IPS-20b (cell line): ENCODE measurements at regions not wholly inside any gene's neighbourhood (a gene's known extent, or its start where the extent isn't known, plus 50 kb on each side); places are given as distances from the start of the nearest gene placed in this dataset.

Experiments
- H3K27ac ChIP-seq: one replicate; pipeline ENCODE4 v1.5.1; 2013; ENCODE audit warnings: low read length
- H3K27me3 ChIP-seq: 2 replicates; pipeline ENCODE4 v1.6.1; 2013; ENCODE audit warnings: mild to moderate bottlenecking, low read length, inconsistent platforms; ENCODE audit not compliant: insufficient read depth
- H3K36me3 ChIP-seq: 2 replicates; pipeline ENCODE4 v1.6.1; 2013; ENCODE audit warnings: low read depth, mild to moderate bottlenecking, inconsistent platforms, low read length, moderate library complexity; ENCODE audit not compliant: insufficient read depth
- H3K4me1 ChIP-seq: 2 replicates; pipeline ENCODE4 v1.6.1; 2013; ENCODE audit warnings: mild to moderate bottlenecking, control low read depth, inconsistent platforms, low read length, moderate library complexity; ENCODE audit not compliant: insufficient read depth
- H3K4me3 ChIP-seq: 2 replicates; pipeline ENCODE4 v1.5.1; 2013; ENCODE audit warnings: mild to moderate bottlenecking, low read length, inconsistent platforms
- H3K9ac ChIP-seq: 2 replicates; pipeline ENCODE4 v1.6.1; 2013; ENCODE audit warnings: low read depth, mild to moderate bottlenecking, inconsistent platforms, low read length, moderate library complexity
- H3K9me3 ChIP-seq: 2 replicates; pipeline ENCODE4 v1.6.1; 2013; ENCODE audit warnings: mild to moderate bottlenecking, low read depth, low read length, inconsistent platforms; ENCODE audit not compliant: insufficient read depth

GRCh38 chr6:41464481-41464880 lies 81.7 kb upstream of the FOXP4 start:
- Histone ChIP-seq H3K4me1 (peaks cover 6% of the 10 kb centered on the region; the same call in 1 of the 2 replicates), H3K4me3 (no peak overlapping the region), H3K9ac (no peak overlapping the region), H3K9me3 (no peaks in the 10 kb centered on the region), H3K27me3 (peaks cover 79% of the 10 kb centered on the region), H3K27ac (no peak overlapping the region), H3K36me3 (no peaks in the 10 kb centered on the region)

GRCh38 chr6:41466437-41466990 lies 79.7 kb upstream of the FOXP4 start:
- Histone ChIP-seq H3K9ac (no peak overlapping the region), H3K27me3 (peaks cover 92% of the 10 kb centered on the region), H3K36me3 (no peaks in the 10 kb centered on the region), H3K4me1 (peaks cover 13% of the 10 kb centered on the region; the same call in 1 of the 2 replicates), H3K4me3 (no peak overlapping the region), H3K27ac (no peak overlapping the region), H3K9me3 (no peaks in the 10 kb centered on the region)

DNA sequence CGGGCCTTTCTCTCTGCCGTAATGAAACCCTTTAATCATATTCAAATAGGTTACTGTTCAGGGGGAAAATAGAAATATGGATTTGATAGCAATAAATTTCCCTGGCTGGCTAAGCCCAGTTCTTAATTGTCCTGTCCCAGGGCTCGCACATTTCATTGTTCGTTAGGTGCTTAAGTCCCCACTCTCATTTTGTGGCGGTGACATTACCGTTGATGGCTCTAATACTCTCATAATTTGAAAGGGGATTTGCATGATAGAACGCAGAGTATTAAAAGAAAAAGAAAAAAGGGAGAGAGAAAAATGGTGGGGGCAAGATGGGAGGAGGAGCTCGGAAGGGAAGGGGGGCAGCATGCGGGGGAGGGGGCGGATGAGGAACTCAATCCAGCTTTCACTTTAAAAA lies 79.1 kb upstream of the FOXP4 start:
- Histone ChIP-seq H3K27ac (no peak overlapping the region), H3K4me1 (peaks cover 17% of the 10 kb centered on the region; the same call in 1 of the 2 replicates), H3K27me3 (peaks cover 92% of the 10 kb centered on the region), H3K9ac (no peak overlapping the region), H3K9me3 (no peaks in the 10 kb centered on the region), H3K36me3 (no peaks in the 10 kb centered on the region), H3K4me3 (no peak overlapping the region)

- Histone ChIP-seq H3K27me3 (peaks cover 92% of the 10 kb centered on the region), H3K27ac (no peak overlapping the region), H3K9ac (no peak overlapping the region), H3K4me3 (no peak overlapping the region), H3K4me1 (peaks cover 22% of the 10 kb centered on the region; the same call in 1 of the 2 replicates), H3K36me3 (no peaks in the 10 kb centered on the region), H3K9me3 (no peaks in the 10 kb centered on the region)
Observed at GRCh38 chr6:41467627-41468404, 78.4 kb upstream of the FOXP4 start.

- H3K27me3 ChIP-seq = peaks cover 92% of the 10 kb centered on the region
- H3K9me3 ChIP-seq = no peaks in the 10 kb centered on the region
- peaks cover 27% of the 10 kb centered on the region; the same call in 1 of the 2 replicates for H3K4me1 ChIP-seq
- H3K4me3 ChIP-seq = peak overlapping the region; percentile 52
- H3K27ac ChIP-seq = no peak overlapping the region
- H3K9ac ChIP-seq = no peak overlapping the region
- H3K36me3 ChIP-seq = no peaks in the 10 kb centered on the region
Observed at GRCh38 chr6:41469156-41470028, 76.8 kb upstream of the FOXP4 start.

DNA sequence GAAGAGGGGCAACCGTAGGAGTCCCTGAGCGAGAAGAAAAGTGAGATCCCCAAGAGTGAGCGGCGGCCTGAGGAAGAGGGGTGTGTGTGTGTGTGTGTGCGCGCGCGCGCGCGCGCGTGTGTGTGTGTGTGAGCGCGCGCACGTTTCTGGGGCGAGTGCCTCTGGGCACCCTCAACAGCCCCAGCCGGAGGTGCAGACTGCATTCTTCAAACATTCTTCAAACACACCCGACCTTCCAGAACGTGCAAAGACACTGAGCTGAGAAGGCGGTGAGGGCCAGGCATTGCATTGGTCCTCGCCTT lies 76.2 kb upstream of the FOXP4 start:
- H3K9ac ChIP-seq = no peak overlapping the region
- no peak overlapping the region for H3K27ac ChIP-seq
- H3K36me3 ChIP-seq = no peaks in the 10 kb centered on the region
- H3K4me1 ChIP-seq = peaks cover 27% of the 10 kb centered on the region; the same call in 1 of the 2 replicates
- peaks cover 95% of the 10 kb centered on the region for H3K27me3 ChIP-seq
- peak overlapping the region; percentile 52 for H3K4me3 ChIP-seq
- no peaks in the 10 kb centered on the region for H3K9me3 ChIP-seq

DNA sequence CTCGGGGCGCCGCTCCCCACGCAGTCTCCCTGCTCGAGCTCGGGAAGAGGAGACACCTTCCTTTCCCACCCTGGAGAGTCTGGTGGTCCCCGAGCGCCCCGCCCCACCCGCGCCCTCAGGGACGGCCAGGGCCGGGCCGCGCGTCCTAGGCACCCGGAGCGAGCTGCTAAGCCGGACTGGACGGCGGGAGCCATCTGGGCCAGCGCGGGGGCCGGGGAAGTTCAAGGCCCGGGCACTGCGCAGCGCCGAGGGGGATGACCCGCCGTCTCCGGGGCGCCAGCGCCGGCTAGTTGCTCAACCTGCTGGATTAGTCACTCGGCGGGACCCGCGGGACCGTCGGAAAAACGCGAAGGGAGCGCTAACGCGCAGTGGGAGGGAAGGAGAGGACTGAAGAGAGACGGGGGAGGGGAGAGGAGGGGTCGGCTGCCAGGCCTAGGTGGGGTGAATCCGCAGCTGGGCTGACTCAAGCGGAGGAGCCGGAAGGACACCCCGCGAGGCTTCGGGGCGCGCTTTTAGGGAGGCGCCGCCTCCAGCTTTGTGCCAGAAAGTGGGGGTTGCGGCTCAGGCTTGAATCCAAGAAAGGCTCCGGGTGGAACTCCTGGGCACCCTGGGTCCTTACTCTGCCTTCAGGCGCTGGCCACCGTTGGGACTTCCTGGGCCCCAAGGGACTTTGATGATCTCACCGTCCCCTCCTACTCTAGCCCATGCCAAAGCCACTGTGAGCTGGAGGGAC lies 75.7 kb upstream of the FOXP4 start:
- H3K9ac ChIP-seq = no peak overlapping the region; the same call in 1 of the 2 replicates
- H3K27ac ChIP-seq = no peak overlapping the region
- no peaks in the 10 kb centered on the region for H3K9me3 ChIP-seq
- H3K4me3 ChIP-seq = peak overlapping the region; percentile 52; the same call in 1 of the 2 replicates
- peaks cover 27% of the 10 kb centered on the region; the same call in 1 of the 2 replicates for H3K4me1 ChIP-seq
- H3K36me3 ChIP-seq = no peaks in the 10 kb centered on the region
- H3K27me3 ChIP-seq = peaks cover 95% of the 10 kb centered on the region

DNA sequence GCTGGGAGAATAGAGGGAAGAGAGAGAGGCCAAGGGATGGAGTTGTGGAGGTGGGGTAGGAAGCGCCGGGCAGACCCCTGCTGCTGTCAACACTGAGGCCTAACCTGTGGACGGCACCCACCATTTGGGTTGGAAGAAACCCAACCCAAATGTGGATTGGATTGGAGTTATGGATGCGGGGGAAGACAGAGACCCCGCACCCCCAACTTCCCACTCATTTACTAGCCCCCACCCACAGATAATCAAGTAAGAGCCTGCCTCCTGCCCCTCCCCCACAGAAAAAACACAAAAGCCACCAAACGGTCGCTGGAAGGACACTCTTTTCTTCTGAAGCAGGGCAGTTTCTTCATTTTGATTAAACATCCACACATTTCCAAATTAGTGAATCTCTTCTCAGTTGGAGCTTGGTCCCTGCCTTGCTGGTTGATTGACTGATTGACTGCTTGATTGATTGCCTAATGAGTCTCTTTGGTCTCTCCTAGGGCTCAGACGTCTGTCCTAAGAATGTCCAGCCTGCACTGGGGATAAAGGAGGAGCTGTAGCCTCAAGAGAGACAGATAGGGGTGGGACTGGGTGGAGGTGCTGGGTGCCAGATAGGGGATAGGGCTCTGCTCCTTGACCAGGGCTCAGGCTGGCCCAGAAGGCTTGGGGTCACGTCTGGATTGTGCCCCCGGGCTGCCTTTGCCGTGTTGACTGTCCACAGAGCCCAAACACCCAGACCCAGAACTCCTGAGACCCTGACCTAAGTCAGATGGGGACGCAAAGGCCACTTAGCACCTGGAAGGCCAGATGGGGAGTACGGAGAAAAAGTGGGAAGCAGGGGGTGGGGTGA lies 74.9 kb upstream of the FOXP4 start:
- Histone ChIP-seq H3K27ac (no peak overlapping the region), H3K9ac (no peak overlapping the region), H3K9me3 (no peaks in the 10 kb centered on the region), H3K27me3 (peaks cover 95% of the 10 kb centered on the region), H3K36me3 (no peaks in the 10 kb centered on the region), H3K4me1 (peaks cover 27% of the 10 kb centered on the region; the same call in 1 of the 2 replicates), H3K4me3 (peak overlapping the region; percentile 52; the same call in 1 of the 2 replicates)

DNA sequence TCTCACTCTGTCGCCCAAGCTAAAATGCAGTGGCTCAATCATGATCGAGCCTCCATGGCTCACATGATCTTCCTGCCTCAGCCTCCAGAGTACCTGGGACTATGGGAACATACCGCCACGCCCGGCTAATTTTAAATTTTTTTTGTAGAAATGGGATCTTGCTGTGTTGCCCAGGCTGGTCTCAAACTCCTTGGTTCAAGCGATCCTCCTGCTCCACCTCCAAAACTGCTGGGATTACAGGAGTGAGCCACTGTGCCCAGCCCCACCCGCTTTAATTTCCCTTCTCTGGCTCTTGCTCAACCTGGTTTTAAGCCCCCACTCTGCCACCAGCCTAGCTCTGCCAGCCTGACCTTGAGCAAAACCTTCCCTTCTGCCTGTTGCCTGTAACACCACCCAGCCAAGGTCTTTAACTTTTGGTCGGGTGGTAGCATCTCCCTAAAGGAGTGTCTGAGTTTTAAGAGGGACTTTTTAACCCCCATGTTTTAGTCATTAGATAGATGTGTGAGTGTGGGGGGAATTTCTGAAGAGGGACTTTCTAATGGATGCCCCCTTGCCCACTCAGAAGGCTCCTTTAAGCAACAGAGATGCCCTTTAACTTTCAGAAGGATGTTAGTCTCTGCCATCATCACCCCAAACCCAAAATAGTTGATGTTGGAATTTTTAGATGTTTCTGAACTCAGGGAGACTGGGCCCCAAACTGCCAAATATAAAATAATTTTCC lies 71.8 kb upstream of the FOXP4 start:
- peaks cover 82% of the 10 kb centered on the region for H3K27me3 ChIP-seq
- no peak overlapping the region for H3K27ac ChIP-seq
- H3K4me1 ChIP-seq = peaks cover 24% of the 10 kb centered on the region; the same call in 1 of the 2 replicates
- no peak overlapping the region for H3K9ac ChIP-seq
- no peak overlapping the region for H3K4me3 ChIP-seq
- no peaks in the 10 kb centered on the region for H3K9me3 ChIP-seq
- H3K36me3 ChIP-seq = no peaks in the 10 kb centered on the region

DNA sequence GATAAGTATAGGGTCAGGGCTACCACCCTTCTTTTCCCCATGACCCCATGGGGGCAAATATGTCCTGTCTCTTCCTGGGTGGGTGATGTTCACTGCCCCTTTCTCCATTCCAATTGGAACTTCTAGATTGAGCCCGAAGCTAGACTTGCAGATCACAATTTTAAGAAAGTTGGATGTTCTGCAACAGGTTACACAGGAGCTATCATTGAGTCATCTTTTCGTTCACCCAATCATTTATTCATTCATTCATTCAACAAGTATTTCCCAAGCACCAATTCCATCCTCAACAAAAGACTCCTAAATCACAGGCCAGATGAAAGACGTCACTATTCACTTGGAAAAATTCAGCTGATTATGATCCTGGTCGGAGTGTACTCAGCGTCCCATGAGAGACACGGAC lies 71.0 kb upstream of the FOXP4 start:
- Histone ChIP-seq H3K9me3 (no peaks in the 10 kb centered on the region), H3K36me3 (no peaks in the 10 kb centered on the region), H3K4me1 (peaks cover 24% of the 10 kb centered on the region; the same call in 1 of the 2 replicates), H3K4me3 (no peak overlapping the region), H3K9ac (no peak overlapping the region), H3K27ac (no peak overlapping the region), H3K27me3 (peaks cover 74% of the 10 kb centered on the region)
